ENCODE measurements at regions not wholly inside any gene's neighbourhood (a gene's known extent, or its start where the extent isn't known, plus 50 kb on each side); places are given as distances from the start of the nearest gene placed in this dataset.

DNA sequence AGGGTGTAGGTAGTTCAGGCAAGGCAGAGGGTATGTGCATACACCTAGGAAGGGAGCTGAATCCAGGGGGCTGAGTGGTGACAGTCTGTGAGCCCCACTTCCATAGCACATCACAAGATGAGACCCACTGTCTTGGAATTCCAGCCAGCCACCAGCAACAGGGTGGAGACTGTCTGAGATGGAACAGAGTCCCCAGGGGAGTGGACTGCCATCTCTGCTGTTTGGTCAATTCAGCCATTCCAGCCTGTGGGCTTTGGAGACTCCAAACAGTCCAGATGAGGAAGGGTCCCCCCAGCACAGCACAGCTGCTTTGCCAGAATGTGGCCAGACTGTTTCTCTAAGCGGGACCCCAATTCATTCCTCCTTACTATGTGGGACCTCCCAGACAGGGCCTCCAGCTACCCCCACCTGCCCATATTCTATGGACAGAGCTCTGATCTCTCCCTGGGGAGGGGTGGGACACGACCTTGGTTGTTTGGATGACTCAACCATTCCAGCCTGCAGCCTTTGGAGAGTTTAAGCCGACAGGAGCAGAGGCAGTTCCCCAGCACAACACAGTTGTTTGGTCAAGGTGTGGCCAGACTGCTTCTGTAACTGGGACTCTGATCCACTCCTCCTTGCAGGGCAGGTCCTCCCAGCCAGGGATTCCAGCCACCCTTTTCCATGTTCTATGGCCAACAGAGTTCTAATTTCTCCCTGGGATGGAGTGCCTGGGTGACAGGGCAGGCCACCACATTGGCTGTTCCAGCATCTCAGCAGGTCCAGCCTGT, 178.0 kb downstream of the RND3 start:
- DNase-seq = no peak

DNA sequence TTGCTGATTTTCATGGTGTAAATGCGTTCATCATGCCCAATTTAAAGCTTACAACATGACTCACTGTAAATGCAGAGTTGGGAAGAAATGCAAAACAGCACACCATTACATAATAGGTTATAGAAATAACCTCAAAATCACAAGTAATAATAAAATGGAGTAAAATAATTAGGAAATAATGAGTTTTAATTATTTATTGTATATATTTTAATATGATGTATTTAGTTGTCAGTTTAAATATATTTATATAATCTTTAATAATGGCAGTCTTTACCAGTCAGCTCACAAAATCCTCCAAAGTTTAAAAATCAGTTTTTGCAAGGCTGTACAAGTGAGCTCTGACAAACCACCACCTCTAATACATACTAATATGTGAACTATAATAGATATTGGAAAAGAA, 180.2 kb downstream of the RND3 start:
- DNase-seq = no peak

DNA sequence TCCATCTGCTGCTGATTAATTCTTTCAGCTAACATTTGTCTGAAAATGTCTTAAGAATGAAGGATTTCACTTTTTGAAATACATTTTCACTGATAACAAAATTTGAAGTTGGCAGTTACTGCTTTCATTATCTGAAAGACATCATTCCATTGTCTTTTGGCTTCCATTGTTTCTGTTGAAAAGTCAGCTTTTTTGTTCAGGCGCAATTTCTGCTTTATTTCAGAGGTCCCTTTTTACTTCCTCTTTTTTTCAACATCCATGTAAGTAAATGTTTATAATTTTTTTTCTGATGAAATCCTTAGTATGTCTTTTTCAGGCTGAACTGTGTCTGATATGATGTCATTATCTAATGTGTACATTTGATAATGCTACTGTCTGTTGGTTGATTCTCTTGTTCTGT, 184.2 kb downstream of the RND3 start:
- no peak for DNase-seq

DNA sequence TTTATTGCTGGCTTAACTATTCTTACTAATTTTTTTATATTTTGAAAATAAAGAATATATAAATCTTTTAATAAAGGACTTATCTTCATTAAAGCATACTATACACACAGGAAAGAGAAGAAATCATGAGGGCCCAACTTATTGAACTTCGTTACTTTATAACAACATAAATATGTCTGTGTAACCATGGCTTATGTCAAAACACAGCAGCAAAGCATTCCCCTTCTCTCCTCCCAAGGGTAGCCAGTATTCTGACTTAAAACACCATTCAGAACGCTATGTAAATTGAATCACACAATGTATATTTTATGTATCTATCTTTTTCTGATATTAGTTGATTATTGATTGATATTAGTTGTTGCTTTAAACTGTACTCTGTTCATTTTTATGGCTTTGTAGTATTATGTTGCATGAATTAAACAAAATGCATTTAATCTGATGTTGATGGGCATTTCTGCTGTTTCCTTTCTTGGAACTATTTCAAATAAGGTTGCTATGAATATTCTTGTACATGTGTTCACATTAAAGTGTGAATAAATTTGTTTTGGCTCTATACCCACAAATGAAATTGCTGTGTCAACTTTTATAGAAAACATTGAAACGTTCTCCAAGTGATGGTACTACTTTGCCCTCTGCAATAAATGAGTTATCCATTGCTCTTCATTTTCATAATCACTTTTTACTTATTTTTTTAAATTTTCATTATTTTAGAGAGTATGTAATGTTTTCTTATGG, 188.7 kb downstream of the RND3 start:
- DNase-seq = no peak

DNA sequence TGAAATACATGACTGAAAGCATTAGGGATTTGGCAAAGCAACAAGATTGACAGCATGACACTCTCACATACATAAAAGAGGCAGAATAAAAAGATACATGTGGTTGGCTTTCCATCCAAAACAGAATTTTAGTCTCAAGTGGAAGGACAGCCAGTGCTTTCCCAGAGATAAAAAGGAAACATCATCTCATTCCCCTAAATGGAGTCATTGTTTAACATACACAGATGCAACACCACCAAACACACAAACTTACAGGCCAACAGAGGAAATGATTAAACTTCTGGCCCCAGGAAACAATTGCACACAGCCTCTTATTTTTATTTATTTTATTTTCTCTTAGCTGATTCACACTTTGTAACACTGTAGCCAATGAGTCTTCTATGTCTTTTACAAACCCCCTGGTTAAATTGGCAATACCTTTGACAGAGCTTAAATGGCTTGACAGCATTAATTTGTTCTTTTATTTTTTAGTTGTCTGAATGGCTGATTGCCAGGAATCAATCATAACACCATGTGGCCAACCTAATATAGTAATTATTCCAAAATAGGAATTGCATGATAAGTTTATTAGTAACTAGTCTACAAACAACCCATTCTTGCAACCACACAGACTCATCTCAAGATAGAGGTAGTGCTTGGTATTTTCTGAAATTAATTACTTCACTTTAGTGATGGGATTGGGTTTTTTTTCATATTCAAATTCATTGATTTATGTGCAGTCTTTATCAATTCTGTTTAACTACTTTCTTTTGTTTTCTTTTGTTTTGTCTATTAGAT, 190.5 kb downstream of the RND3 start:
- DNase-seq = no peak

DNA sequence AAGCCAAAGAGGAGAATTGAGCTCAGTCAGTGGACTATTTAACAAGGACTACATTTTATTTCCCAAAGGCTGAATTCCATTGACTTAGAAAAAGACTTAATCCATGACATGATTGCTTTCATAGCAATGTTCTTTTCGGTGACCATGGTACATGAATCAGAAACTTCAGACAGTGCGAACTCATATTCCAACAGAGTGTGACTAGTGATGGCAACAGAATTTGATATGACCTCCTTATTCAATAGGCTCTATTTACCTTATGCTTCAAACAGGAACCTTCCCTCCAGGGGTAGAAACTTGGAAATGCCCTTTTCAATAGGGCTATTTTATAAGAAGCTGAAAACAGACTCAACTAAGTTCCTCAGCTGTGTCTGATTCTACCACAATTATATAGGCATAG, 191.9 kb downstream of the RND3 start:
- DNase-seq = no peak

DNA sequence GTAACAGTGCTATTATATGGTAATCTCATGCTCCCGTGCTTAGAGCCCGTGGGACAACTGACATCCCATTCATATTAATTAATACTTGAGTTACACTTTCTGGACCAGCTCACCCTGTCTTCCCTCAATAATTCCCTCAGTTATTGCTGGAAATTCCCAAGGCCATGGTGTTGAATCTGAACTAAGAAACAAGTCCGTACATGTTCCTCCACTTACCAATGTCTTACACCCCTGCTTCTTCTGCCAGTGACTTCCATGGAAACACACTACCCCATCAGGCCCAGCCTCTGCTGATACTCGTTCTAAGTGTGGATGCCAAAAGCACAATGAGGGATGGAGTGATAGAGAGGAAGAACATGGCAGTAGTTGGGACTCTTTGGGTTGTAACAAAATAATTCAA, 193.7 kb downstream of the RND3 start:
- DNase-seq = no peak

DNA sequence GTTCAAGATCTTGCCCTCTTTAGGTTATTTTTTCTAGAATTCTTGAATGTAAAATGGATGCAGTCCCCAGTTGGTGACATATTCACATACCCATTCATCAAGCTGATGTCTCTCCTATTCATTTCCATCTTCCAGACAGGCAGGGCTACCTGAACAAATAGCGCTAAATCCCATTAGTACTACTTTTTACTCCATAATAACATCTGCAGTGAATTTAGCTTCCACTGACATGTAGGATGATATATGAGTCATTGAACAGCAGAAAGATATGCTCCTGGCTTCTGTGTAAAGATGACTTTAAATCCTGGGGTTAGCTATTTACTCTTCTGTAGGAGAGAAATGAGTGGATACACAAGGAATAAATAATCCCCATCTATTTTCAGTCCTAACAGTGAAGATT, 194.7 kb downstream of the RND3 start:
- DNase-seq = no peak

DNA sequence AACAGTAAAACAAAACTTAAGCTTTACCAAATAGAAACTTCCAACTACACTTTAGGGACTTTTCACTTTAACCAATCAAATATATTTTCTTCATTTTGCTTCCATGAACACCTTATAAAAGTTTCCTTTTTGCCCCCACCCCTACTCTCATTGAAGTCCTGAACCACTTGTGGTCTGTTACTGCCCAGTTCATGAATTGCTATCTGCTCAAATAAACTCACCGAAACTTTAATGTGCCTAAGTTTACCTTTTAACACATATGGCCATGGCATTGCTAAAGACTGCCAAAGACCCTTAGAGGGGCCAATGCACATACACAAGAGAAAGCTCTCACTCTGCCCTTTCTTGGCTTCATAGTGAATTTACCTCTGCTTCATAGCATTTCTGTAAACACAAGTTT, 195.3 kb downstream of the RND3 start:
- no peak for DNase-seq

DNA sequence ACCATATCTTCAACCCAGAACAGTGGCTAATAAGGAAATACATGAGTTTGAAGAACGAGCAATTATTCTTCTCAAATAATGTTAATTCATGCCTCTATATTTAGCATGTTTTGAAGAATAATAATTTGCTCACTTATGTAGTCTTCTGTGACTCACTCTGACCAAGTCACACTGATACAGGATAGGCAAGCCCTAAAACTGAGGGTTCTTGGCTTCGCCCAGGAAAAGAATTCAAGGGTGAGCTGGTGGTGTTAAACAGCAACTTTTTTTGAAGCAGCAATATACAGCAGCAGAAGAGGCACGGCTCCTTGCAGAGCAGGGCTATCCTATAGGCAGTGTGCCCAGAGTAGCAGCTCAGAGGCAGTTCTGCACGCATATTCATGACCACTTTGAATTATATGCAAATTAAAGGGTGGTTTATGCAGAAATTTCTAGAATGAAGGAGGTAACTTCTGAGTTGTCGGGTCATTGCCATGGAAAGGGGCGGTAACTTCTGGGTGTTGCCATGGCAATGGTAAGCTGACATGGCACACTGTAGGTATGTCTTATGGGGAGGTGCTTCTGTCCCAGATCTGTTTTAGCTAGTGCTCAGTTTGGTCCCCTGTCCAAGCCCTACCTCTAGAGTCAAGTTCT, 200.6 kb downstream of the RND3 start:
- DNase-seq = no peak

DNA sequence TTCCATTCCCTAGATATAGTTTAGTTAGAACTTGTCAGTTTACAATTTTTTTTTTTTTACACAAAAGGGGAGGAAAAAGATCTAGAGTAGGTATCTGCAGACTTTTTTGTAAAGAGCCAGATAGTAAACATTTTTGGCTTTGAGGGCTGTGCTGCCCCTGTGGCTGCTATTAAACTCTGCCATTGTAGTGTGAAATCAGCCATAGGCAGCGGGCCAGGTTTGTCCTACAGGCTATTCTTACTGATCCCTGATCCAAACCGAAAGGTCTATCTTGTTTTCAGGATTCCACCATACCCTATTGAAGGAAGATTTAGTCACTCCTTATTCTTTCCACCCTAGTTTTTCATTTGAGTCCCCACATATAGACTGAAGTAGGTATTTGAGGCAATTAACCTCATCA, 203.4 kb downstream of the RND3 start:
- no peak for DNase-seq

DNA sequence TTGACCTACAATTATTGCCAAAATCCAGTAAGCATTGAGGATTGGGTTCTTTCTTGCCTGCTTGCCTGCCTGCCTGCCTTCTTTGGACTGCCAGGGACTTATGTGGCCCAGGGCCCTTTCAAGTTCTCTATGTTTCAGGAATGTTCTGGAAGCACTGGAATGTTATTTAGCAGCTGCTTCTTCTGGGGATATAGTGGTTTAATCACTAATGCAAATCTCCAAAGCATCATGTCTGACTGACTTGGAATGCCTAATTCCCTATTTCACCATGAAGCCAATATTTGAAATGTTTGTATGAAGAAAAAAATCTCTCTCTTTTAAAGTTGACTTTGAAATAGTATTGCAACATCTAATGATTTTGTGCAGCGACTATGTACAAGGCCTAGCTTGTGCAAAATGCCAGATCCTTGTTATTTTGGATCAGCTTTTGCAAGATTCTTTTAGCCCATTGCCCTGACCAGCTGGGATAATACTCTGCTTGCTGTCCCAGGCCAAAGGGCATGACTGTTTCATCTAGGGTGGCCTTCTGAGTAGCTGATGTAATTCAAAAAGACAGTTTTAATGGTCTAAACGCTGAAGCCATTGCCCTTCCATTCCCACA, 204.6 kb downstream of the RND3 start:
- DNase-seq = no peak

DNA sequence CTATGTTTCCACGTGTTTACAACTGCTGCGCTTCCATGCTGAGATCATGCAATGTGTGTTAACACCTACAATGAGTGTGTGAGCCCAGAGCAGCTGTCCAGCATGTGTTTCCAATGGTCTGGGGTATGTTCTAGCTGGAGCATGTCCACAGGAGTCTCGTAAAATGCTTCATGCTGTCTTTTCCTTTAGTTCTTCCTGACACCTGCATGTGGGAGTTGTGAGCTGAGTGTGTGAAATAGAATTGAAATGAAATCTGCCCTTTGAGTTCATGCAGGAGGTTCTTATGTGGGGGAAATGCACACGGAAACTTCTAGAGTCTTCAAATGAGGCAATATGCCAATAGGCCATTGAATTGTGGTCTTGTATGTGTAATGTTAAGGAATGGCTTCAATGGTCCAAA, 205.1 kb downstream of the RND3 start:
- no peak for DNase-seq

DNA sequence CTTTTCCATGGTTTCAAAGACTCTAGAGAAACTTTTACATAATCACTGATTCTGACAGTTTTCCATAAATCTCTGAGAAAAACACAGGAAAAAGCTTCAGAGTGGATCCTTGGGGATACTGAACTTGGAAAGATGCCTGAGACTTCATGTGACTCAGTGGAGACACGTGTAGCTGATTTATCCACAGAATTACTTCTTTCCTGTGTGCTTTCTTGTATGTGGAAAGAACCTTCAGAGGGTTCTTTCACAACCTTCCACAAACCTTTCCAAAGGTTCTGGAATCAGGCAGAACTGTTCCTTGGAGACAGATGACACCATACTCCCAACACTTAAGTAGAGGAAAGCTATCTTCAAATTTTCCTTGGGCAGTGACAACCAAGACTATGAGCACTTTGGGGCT, 207.2 kb downstream of the RND3 start:
- no peak for DNase-seq

DNA sequence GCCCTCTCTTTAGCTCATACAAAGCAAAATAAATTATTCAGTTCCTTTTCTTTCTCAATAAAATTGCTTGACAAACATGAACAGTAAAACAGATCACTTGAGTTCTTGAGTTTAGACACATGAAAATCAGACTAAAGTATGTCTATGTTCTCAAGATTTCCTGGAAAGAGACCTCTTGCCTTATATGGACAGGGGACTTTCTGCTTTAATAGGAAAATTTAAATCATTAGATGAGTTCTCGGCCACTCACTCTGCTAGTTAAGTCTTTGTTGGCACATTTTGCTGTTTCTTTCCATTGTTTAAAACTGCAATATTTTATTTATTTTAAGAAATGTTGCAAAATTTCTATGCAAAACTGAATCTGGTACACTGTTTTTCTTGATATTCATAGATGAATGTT, 207.8 kb downstream of the RND3 start:
- no peak for DNase-seq

DNA sequence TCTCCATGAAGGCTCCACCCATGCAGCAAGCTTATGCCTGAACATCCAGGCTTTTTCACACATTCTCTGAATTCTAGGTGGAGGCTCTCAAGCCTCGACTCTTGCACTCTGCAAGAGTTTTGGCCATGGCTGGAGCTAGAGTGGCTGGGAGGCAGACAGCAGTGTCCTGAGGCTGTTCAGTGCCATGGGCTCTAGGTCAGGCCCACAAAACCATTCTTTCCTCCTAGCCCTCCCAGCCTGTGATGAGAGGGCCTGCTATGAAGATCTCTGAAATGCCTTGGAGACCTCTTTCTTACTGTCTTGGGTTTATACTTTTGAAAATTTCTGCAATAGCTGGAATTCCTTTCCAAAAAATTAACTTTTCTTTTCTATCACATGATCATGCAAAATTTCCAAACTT, 210.7 kb downstream of the RND3 start:
- DNase-seq = no peak

DNA sequence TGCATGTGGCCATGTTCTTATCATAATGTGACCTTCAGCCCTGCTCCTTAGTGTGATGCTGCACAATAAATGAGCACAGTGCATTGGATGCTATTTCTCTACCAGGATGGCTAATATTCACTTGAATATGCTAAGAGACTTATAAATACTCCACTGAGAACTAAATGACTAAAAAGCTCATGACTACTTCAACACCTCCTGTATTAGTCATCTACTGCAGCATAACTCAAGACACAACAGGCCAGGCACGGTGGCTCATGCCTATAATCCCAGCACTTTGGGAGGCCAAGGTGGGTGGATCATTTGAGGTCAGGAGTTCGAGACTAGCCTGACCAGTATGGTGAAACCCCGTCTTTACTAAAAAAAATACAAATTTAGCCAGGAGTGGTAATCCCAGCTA, 213.4 kb downstream of the RND3 start:
- DNase-seq = no peak

DNA sequence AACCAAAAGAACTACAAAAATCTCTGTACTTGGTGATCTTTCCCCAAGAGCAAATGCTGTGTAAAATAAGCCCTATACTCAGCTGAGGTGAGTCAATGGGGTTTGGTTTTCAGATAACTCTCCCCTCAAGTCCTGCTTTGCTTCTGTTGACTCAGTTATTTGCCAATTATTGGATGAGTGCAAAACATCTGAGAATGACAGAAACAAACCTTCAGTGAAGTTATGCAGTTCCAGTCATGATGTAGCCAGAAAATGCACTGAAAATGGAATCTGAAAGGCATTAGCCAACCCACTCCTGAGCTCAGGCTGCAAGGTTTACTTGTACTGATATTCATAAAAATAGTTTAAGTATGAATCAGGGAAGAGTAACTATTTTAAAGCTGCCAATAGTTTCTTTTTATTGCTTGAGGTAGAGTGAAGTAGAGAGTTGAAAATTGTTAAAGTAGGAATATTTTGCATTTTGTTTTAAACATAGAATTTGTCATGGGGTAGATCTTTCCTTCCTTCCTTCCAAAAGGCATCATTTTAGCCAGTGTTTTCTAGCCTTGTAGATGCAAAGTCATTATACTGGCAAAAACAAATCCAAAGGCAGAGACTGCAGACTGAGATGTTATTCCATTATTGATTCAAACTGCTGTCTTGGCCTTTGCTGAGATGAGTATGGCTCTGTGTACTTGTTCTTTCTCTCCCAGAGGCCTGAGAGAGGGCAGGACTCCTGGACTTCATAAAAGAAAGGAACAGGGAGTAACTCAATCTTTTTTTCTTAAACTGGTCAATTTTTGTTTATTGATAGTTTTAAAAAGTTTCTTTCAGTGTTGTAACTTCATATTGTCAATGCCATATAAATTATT, 215.3 kb downstream of the RND3 start:
- no peak for DNase-seq

DNA sequence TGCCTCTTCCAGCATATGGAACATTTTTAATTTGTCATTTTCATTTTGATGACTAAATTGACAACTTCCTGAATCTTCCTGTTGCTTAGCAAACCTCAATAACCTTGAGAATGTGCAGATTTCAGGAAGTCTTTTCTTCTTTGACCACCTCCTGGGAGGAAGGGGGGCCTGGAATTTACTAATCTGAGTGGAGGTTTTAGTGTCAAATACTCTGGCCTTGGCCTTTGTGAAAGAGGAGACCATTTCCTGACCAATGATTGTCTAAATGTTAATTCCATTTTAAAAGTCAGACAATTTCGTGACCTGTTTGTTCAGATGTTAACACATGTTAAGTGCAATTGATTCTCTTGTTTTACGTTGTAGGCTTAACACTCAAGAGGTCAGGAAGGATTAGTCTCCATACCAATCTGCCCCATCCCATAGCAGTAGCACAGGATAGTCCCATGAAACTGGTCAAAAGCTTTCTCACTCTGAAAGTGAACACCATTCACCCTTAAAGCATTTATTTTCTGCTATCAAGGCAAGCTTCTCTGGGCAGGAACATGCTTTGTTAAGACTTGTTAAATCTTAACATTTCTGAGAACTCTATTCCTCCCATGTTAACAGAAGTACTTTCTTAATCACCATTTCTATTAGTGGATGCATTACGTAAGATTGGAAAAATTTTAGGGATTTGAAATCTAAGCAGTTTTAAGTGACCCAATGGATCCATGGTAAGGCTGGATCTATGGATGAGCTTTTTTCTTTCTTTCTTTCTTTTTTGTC, 219.6 kb downstream of the RND3 start:
- DNase-seq = no peak

DNA sequence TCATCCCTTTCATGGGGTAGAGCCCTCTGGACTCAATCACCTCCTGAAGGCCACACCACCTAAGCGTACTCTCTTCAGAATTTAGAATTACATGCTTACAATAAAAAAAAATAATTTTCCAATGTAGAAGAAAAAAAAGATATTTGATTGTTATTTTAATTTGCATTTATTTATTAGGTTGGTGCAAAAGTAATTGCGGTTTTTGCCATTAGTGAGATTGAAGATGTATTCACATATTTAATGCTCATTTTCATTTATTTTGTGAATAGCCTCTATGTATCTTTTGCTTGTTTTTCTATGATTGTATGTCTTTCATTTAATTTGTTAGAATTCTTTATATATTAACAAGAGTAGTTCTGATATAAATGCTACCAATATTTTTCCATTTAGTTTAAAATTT, 220.5 kb downstream of the RND3 start:
- DNase-seq = no peak

DNA sequence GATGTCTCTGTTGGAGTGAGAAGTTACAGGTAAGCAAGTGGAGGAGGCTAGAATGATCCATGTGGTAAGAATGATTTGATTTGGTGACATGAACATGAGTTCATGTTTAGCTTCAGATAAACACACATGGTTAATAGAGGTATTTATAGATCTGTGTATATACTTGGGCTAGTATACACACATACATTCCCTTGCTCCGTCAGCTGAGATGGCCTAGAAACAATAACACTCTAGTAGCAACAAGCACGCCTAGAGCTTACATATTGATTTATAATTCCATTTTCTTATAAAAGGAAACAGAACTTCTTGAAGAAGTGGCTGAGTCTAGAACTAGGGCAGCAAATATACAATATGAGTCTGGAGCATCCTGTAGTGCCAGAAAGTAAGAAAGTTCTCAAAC, 223.0 kb downstream of the RND3 start:
- DNase-seq = no peak

All from CD4-positive, alpha-beta T cell treated with Interleukin-10 for 1 hour (primary cell).